HG03025 (cell line): ENCODE measurements at regions not wholly inside any gene's neighbourhood (a gene's known extent, or its start where the extent isn't known, plus 50 kb on each side); places are given as distances from the start of the nearest gene placed in this dataset.
A peak's percentile ranks its signal among the peaks of the same experiment; 100 is the strongest.

Source experiments
- ATAC-seq: cut with Tn5 transposase; IDR thresholded peaks from one replicate; pipeline ENCODE4 v1.9.1; 2021; ENCODE audit warnings: mild to moderate bottlenecking, moderate library complexity; ENCODE audit not compliant: unreplicated experiment, low FRiP score

DNA sequence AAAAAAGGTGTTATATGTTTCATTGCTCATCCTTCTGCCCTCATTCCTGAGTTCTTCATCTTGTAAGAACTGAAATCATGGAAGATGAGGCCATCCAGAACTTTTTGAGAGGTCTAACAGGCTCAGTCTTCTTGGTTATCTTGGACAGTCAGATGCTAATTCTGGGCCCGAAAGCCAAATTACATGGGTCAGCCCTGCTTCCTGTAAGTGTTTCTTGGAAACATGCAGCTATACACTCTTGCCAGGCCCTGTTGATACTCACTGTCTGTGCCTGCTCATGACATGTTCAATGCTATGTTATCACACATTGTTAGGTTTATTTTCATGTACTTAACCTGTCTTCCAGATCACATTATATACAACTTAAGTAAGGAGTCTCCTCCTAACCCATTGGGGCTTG is 542.5 kb downstream of the NUF2 start:
- no peak for ATAC-seq

DNA sequence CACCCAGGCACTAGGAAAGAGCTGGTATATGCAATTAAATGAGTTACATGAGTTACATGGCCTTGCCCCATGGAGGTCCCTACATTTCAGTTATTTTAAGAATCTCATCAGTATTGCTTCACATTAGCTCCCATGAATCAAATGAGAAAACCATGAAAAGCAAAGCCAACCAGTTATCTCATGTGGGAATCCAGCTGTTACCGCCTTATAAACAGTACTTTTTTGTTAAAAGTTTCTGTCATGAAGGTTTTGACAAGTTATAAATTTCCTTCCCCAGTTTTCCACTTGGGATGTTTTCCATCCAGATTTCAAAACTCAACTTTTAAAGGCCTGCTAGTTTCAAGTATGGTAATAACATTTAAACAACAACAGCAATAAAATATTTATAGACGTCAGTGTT is 544.8 kb downstream of the NUF2 start:
- no peak for ATAC-seq

DNA sequence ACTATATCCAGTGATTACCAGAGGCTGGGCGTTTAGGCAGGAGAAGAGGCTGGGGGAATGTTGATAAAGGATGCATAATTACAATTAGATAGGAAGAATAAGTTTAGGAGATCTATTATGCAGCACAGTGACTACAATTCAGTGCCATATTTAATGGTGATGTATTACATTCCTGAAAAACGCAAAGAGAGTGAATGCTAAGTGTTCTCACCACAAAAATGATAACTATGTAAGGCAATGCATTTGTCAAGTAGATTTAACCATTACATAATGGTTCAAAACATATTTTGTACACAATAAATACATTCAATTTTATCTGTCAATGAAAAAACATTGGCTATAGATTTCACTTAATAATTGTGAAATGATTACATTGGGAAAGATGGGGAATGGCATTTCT is 548.9 kb downstream of the NUF2 start:
- ATAC-seq = no peak

DNA sequence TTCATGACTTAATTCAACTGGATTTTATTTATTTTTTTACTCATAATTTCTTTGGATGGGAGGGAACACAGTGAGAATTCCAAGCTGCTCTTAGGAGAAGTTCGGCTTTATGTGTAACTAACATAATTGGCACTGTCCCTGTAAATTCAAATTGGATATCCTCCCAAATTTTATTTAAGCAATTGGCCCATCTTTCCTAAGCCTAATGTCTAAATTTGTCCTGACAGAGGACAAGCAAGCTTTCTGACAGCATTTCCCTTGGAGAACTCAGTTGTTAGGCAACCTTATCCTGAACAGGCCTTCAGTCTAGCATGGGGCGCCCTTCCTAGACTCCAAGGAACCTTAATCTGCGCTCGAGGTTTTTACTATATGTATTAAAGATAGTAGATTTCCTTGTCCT is 550.3 kb downstream of the NUF2 start:
- ATAC-seq = no peak

DNA sequence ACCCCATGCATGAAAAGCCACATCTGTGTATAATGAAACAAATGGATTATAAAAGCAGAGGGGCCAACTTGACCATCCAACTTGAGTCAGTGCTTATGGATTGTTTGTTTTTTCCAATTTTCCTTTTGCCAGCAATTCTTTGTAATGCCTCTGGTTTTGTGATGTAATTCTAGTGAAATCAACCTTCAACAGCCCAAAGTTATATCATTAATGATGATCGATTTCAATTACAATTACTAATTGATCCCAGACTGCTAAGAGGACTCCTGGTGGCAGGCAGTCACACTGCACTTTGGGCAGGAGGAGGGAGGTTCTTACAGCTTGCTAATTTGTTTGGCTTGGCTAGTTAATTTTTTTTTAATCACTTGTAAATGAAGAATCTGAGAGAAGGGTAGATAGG is 552.3 kb downstream of the NUF2 start:
- no peak for ATAC-seq

DNA sequence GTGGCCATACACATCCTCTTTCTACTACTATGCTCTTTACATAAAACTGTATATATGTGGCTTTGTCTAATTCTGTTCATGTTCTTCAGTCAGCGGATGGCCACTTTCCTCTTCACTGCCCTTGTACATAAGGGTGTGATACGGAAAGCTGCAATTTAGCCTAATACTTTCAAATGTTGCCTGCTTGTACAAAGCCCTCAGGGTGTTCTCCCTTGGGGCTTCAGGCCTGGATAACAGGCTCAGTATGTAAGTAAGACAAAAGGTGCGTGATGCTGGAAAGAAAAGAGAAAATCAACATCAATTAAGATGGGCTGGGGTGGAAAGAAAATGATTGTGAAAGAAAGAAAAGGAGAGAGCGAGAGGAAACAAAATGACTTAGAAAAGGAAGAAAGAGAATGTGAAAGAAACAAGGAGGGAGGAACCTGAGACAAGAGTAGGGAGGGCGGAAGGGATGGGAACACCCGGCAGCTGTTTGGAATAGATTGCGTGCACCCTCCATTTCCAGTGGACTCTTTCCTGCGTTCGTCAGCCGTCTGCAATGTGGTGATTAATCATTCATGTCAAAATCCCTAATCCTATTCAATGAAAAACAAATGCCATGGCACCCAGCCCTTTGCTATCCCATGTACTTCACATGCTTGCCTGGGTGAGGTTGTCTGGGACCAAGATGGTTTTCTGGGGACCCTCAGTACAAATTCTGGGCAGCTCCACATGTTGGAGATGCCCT is 553.6 kb downstream of the NUF2 start:
- no peak for ATAC-seq

DNA sequence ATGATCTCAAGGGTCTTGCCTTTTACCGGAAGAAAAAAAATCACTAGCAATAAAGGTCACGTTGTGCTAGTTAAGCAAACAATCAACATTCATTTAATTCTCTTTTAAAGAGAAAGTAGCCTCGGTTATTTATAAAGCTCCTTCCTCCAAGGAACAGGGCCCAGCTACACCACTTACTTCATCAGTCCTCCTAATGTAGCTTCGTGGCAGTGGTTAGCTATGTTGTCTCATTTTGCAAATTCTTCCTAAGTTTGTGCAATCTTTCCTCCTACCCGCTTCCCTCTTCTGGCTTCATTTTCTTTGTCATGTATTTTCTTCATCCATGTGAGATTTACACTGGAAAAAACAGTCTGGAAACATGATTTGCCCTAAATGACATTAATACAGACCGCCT is 554.2 kb downstream of the NUF2 start:
- no peak for ATAC-seq

DNA sequence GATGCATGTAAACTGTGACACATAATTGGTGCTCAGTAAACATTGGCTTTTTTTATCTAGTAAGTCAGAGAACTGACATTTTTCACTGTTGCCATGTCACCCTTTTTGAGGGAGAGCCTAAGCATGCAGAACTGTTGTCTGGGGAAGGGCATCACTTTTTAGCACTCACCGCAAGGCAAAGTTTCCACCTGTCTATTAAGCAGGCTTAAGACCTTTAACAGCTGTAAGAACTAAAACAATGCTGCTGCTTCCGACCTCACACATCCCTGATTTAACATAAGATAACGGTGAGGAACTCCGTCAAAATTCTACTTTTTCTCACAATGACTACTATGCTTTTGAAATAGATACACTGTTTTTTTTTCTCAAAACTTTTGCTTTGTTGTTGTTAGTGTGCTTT is 554.8 kb downstream of the NUF2 start:
- ATAC-seq = no peak

DNA sequence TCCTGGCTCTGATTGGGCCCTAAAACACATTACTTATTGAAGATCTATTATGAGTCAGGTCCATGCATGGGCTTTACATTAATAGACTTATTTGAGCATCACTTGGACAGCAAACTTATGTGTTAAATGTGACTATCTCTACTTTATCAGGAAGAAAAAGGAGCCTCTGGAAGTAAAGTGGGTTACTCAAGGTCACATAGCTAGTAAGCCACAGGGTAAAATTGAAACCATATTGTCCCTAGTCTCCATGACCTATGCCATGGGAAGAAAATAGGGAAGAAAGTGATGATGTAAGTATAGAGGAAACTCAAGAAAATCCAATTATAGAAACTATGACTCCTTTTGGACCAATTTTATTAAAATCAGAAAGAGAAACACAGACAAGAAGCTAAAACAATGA is 555.3 kb downstream of the NUF2 start:
- no peak for ATAC-seq

DNA sequence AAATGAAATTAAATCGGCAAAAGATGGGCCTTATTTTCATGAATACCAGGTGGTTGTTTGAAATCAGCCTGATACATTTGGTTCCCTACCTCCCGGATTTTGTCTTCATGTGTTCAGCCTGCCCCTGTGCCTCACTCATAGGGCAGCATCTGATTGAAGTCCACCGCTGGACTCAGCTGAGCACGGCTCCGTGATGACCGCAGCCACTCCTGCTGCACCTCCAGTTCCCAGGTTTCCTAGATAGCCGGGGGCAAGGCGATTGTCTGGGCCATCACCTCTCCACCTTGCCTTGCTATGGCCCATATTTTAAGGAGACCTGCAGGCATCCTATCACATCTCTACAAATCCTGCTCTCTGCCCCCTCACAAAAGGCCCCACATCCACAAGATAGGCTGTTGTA is 563.8 kb downstream of the NUF2 start:
- ATAC-seq = no peak

DNA sequence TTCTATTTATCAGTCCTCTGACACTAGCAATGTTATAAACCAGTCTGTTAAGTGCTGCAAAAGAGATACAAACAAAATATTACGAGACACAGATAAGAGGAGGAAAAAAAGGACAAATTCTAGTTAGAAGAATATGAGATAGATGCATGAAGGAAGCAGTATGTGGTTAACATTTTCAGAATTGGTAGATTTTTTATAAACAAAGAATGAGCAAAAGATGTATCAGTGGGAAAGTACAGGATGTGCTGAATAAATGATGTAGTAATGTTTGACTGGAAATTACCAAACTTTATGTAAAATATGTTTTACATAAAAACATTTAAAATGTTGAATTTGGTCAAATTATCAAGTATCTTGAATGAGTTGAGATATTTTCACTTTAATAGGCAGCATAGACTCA is 574.2 kb downstream of the NUF2 start:
- no peak for ATAC-seq

DNA sequence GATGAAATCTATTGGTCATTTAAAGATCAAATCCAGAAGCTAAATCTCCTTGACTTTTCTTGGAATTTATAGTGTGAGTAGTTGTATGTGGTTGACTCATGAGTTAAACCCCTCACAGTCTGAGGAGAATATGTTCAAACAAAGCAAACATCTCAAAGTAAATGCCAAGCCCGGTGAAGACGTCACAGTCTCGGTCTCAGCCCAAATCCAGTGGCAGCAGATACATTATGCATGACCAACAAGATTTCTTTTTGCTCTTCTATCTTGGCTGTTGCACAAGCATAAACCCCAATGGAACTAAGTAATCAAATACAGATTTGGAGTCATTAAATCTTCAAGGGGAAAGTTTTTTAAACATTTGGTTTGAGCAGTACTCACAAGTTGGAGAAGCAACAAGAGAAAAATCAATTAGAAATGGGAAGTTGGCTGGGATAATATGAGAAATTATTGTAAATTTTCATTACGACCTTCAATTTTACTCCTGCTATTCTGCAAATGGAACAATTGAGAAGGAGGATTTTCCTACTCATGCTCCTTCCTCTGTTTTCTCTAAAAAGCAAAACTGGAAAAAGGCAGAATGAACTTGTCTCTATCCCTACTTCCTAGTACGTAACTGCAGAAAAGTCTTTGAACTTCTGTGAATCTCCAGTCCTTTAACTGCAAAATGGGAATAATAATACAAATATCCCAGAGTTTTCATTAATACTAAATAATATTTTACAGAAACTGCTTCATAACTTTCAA is 575.8 kb downstream of the NUF2 start:
- ATAC-seq = no peak

DNA sequence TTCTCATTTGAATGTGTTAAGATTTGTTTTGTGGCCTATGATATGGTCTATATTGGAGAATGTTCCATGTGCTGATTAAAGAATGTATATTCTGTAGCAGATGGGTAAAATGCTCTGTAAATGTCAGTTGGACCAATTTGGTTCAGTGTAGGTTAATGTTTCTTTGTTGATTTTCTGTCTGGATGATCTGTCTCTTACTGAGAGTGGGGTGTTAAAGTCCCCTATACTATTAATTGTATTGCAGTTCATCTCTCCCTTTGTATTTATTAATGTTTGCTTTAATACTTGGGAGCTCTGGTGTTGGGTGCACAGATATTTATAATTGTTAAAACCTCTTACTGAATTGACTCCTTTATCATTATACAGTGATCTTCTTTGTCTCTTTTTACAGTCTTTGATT is 584.5 kb downstream of the NUF2 start:
- no peak for ATAC-seq

DNA sequence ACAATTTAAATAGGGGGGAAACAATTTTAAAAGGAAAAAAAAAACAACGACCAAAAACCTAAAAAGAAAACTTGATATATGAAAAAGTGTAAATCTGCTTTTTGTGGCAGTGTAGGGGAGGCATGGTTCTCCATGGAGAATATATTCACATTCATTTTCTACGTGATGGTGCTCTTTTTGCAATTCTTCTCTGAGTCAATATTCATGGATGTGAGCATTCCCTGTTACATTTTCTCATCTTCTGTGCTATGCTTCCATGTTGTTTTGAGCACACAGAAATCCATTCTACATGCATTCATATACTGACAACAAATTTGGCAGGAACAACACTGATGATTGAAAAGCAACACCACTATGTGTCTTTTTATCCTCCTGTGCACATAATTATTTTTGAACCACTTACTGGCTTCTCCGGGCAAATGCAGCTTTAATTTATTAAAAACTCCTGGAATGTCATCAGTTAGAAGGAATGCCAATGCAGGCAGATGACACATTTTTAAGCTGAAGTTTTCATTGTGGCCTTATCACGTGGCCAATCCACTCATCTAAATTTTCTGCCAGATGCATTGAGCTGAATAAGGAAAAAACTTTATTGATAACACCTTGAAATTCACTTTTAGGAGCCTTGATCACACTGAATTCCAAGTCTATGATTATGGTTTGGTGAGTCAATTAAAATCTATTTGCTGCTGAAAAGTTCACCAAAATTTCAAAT is 590.6 kb downstream of the NUF2 start:
- no peak for ATAC-seq

DNA sequence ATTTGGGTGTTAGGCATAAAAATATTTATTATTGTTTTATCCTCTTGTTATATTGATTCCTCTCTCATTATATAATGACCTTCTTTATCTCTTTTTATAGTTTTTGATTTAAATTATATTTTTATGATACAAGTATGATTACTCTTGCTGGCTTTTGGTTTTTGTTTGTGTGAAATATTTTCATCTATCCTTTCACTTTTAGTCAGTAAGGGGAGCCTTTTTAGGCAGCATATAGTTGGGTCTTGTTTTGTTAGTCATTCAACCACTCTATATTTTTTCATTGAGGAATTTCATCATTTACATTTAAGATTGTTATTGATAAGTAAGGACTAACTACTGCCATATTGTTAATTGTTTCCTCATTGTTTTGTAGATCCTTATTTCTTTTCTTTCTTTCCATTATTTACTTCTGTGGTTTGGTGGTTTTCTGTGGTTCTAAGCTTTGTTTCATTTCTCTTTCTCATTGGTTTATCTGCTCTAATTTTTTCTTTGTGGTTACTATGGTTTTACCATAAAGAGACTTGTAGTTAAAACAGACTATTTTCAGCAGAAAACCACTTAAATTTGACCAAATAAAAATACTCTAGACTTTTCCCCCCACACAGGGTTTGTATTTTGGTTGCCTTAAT is 593.1 kb downstream of the NUF2 start:
- no peak for ATAC-seq

DNA sequence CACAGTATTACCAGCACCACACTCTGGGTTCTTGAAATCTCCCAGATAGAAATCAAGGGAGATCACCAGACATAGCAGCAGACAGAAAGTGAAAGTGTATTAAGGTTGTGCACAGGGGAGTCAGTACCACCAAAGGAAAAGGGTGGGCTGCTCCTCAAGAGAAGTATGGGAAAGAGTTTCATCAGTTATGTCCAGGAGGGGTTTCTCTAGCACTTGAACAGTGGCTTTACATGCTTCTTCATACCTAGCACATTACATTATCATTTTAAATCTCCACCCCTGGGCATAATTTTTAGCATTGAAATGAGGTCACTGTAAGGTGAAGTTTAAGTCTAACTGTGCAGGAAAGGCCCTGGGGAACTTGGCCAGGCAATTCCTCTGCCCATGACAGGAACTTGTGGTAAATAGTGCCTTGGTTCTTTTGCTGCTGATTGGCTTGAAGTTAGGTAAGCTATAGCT is 601.0 kb downstream of the NUF2 start:
- peak; percentile 57 for ATAC-seq

DNA sequence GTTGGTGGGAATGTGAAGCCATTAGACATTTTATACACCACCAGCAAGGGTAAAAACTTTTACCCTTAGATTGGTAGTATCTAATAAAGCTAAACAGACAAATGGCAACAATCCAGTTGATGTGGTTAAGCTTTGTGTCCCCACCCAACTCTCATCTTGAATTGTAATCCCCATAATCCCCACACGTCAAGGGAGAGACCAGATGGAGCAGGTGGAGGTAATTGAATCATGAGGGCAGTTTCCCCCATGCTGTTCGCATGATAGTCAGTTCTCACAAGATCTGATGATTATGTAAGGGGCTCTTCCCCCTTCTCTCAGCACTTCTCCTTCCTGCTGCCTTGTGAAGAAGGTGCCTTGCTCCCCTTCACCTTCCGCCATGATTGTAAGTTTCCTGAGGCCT is 602.3 kb downstream of the NUF2 start:
- ATAC-seq = no peak

DNA sequence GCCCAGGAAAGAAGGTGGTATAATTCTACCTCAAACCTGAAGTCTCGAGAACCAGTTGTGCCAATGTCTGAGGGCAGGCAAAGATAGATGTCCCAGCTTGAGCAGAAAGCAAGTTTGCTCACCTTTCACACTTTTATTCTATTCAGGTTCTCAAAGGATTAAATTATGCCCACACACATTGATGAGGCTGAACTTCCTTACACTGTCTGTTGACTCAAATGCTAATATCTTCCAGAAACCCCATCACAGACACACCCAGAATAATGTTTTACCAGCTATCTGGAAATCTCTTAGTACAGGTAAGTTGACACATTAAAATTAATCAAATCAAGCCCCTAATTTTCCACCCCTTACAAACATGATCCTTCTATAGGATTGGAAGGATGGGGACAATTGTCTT is 605.7 kb downstream of the NUF2 start:
- no peak for ATAC-seq

DNA sequence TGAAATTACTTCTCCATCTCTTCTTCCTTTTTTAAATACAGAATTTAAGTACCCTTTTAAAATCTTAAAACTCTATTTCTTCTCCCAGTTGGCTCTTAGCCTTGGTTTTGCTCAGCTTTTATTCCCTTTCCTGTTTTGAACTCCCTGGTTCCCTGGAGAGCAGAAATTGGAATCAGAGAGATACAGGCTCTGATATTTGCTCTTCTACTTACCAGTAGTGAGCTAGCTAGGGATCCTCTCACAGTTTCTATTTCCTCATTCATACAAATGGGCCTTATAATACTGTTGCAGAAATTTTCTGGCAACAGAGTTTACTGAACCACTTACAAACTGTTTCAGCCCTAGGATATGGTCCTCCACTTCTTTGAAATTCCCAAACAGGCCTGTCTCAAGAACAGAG is 606.3 kb downstream of the NUF2 start:
- no peak for ATAC-seq

DNA sequence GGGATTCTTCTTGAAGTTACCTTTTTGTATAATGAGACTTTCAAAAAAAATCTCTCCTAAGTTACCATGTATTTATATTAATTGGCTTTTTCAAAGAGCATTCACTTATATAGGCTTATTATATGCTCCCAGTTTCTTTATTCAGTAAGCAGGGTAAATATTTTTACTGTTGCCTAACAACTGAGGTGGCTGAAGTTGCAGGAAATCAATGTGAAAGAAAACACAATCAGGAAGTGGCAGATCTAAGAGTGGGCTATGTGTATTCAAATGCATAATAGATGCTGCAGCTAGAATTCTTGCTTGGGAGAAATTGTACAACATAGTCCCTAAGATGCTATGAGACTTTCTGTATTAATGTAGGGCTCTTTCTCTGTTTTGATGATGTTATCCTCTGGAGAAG is 606.9 kb downstream of the NUF2 start:
- no peak for ATAC-seq

DNA sequence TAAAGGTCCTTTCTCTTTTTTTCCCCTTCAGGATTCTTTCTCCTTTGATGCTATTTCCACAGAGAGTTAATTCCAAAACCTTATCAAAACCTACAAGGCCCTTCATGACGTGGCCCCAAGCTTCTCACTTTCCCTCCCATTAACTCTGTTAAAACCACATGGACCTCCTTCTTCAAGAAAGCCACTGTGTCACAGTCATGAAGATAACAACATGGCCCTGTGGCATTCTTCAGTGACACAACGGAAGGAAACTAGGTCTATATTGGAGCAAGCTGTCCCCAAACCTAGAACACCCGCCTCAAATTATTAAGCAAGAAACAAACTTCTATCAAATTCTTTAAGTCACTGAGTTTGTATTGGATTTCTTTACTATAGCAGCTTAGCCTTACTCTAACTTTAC is 611.1 kb downstream of the NUF2 start:
- ATAC-seq = no peak
